HepG2 (cell line): ENCODE measurements at regions not wholly inside any gene's neighbourhood (a gene's known extent, or its start where the extent isn't known, plus 50 kb on each side); places are given as distances from the start of the nearest gene placed in this dataset.

Source experiments
- ATAC-seq: fragments of 200-7000 bp; cut with Tn5 transposase; 3 replicates; pipeline ENCODE4 v1.9.1; 2020; ENCODE audit warnings: mild to moderate bottlenecking, moderate library complexity
- BruUV-seq: library from RNA; stranded (reverse); fragments of 400-500 nt; replicated peaks from 2 replicates; lab custom pipeline; 2021; lab: Mats Ljungman, UMichigan
- CTCF ChIA-PET: fragments of 300-600 bp; formaldehyde crosslinking; extraction: SDS; loops from one replicate; lab custom pipeline; 2021; ENCODE audit warnings: low total read pairs, inconsistent platforms, low intra/inter-chr PET ratio; lab: Yijun Ruan, JAX
- POLR2A ChIA-PET: fragments of 350-600 bp; sonication (Branson Sonifier 250); formaldehyde crosslinking; loops from one replicate; lab custom pipeline; 2020; ENCODE audit warnings: antibody characterized with exemption, inconsistent platforms; lab: Yijun Ruan, JAX
- DNase-seq: peaks from one replicate; pipeline ENCODE4 v3.0.0-alpha.2; 2015; ENCODE audit warnings: low spot score
- FAIRE-seq: peaks from 3 replicates; lab custom pipeline; 2011; peaks lifted over from hg19 to GRCh38; lab: Jason Lieb, UNC
- H2AFZ ChIP-seq: one replicate; pipeline ENCODE4 v1.6.1; 2011; ENCODE audit warnings: low read length, inconsistent platforms
- H3K27ac ChIP-seq: fragments of 300-600 bp; 3 replicates; pipeline ENCODE4 v1.8.0; 2011; ENCODE audit warnings: mixed run types, mild to moderate bottlenecking, mixed read lengths, low read length, inconsistent platforms; ENCODE audit not compliant: insufficient read depth; ENCODE audit errors: extremely low read length
- H3K27me3 ChIP-seq, 2 experiments: fragments of 200-600 bp in 1 of 2; 2 replicates in 1 of 2; 3 replicates in 1 of 2; pipeline versions ENCODE4 v1.6.0 to v1.8.0; 2011; ENCODE audit warnings: low read length in 2 of 2, mild to moderate bottlenecking in 2 of 2, moderate library complexity in 2 of 2, inconsistent platforms in 1 of 2; ENCODE audit not compliant: insufficient read depth in 2 of 2, control insufficient read depth in 1 of 2
- H3K36me3 ChIP-seq, 2 experiments: fragments of 200-600 bp in 1 of 2; replicated peaks in 1 of 2; 2 replicates in 1 of 2; 3 replicates in 1 of 2; pipeline versions ENCODE4 v1.5.1 to v1.8.0; 2011; ENCODE audit warnings: low read length in 2 of 2, inconsistent platforms in 1 of 2; ENCODE audit not compliant: insufficient read depth in 2 of 2, control insufficient read depth in 1 of 2
- H3K4me1 ChIP-seq: 2 replicates; pipeline ENCODE4 v1.5.1; 2012; ENCODE audit warnings: low read length, inconsistent platforms; ENCODE audit not compliant: insufficient read depth
- H3K4me2 ChIP-seq: 2 replicates; pipeline ENCODE4 v1.6.0; 2011; ENCODE audit warnings: low read depth, low read length, inconsistent platforms
- H3K4me3 ChIP-seq, 3 experiments: fragments of 200-600 bp in 1 of 3; sonication (generic), shearing (Covaris generic) in 1 of 3; replicated peaks in 1 of 3; 2 replicates each; pipeline ENCODE4 v1.5.1; 2011 to 2016; ENCODE audit warnings: low read length in 3 of 3, inconsistent platforms in 2 of 3, low read depth in 2 of 3, mild to moderate bottlenecking in 2 of 3, control low read depth in 1 of 3, mixed read lengths in 1 of 3; ENCODE audit not compliant: insufficient read depth in 1 of 3
- H3K79me2 ChIP-seq: one replicate; pipeline ENCODE4 v1.6.1; 2011; ENCODE audit warnings: low read length, inconsistent platforms; ENCODE audit not compliant: insufficient read depth
- H3K9ac ChIP-seq: 2 replicates; pipeline ENCODE4 v1.6.0; 2011; ENCODE audit warnings: mild to moderate bottlenecking, low read depth, low read length, inconsistent platforms; ENCODE audit not compliant: insufficient read depth
- H3K9me3 ChIP-seq: 2 replicates; pipeline ENCODE4 v1.5.1; 2012; ENCODE audit warnings: mild to moderate bottlenecking, low read length
- H4K20me1 ChIP-seq: 2 replicates; pipeline ENCODE4 v1.6.0; 2011; ENCODE audit warnings: inconsistent platforms, mild to moderate bottlenecking, low read length, moderate library complexity; ENCODE audit not compliant: insufficient read depth
- ATF7-NPFF ChIP-seq: sonication (generic); formaldehyde crosslinking; IDR thresholded peaks from 2 replicates; pipeline ENCODE4 v1.8.1; 2023; ENCODE audit warnings: mild to moderate bottlenecking, low read depth, missing genetic modification reagents, moderate library complexity
- BRCA1 ChIP-seq: sonication (generic); formaldehyde crosslinking; IDR thresholded peaks from 2 replicates; pipeline ENCODE4 v1.4.0; 2020; ENCODE audit warnings: missing genetic modification reagents
- EED ChIP-seq: sonication (generic); formaldehyde crosslinking; IDR thresholded peaks from 2 replicates; pipeline ENCODE4 v1.5.0; 2020; ENCODE audit warnings: mild to moderate bottlenecking, missing genetic modification reagents
- HCFC1 ChIP-seq: fragments of 150-350 bp; IDR thresholded peaks from 2 replicates; pipeline ENCODE4 v1.6.1; 2014; ENCODE audit warnings: low read depth, low read length
- KMT2A ChIP-seq: sonication (generic); formaldehyde crosslinking; IDR thresholded peaks from 2 replicates; pipeline ENCODE4 v1.4.0; 2020; ENCODE audit warnings: missing genetic modification reagents
- MEIS2 ChIP-seq: sonication (generic); formaldehyde crosslinking; IDR thresholded peaks from 2 replicates; pipeline ENCODE4 v1.9.0; 2021; ENCODE audit warnings: mild to moderate bottlenecking, missing genetic modification reagents
- MTERF4 ChIP-seq: sonication (generic); formaldehyde crosslinking; IDR thresholded peaks from 2 replicates; pipeline ENCODE4 v1.8.0; 2023; ENCODE audit warnings: mild to moderate bottlenecking, missing genetic modification reagents
- NAIF1 ChIP-seq: sonication (generic); formaldehyde crosslinking; IDR thresholded peaks from 2 replicates; pipeline ENCODE4 v1.5.0; 2020; ENCODE audit warnings: mild to moderate bottlenecking, missing genetic modification reagents, borderline replicate concordance
- SETDB1 ChIP-seq: sonication (generic); formaldehyde crosslinking; IDR thresholded peaks from 2 replicates; pipeline ENCODE4 v1.5.1; 2020; ENCODE audit warnings: missing genetic modification reagents, mild to moderate bottlenecking, borderline replicate concordance
- ZBTB42 ChIP-seq: sonication (generic); formaldehyde crosslinking; IDR thresholded peaks from 2 replicates; pipeline ENCODE4 v1.5.0; 2020; ENCODE audit warnings: mild to moderate bottlenecking, missing genetic modification reagents
- ZNF10 ChIP-seq: sonication (generic); formaldehyde crosslinking; IDR thresholded peaks from 2 replicates; pipeline ENCODE4 v1.4.0; 2020; ENCODE audit warnings: mild to moderate bottlenecking, low read depth, missing genetic modification reagents, borderline replicate concordance
- ZNF878 ChIP-seq: sonication (generic); formaldehyde crosslinking; IDR thresholded peaks from 2 replicates; pipeline ENCODE4 v1.8.1; 2023; ENCODE audit warnings: mild to moderate bottlenecking, missing genetic modification reagents, moderate library complexity
- WGBS: methylation state at CpG from one replicate; pipeline ENCODE4 v1.1.6; 2017; ENCODE audit warnings: low lambda C conversion rate; 5-methylcytosine and 5-hydroxymethylcytosine counted together
- in situ Hi-C: cut with HindIII; loops from 2 replicates; pipeline ENCODE4 v1.10.0; 2017; ENCODE audit warnings: low pct_unique_long_range_greater_than_20kb; ENCODE audit not compliant: extremely low pct_ligation_motif_present
- intact Hi-C: fragments of 100-400 bp; cut with micrococcal nuclease; formaldehyde crosslinking; loops from one replicate; pipeline ENCODE4 v1.10.0; 2022; ENCODE audit not compliant: unreplicated experiment
- TF ChIP-seq, protein P1 (sequence below): IDR thresholded peaks from 2 replicates; pipeline ENCODE4 v1.6.1; 2012; ENCODE audit warnings: low read length, improper control_type of control experiment

DNA sequence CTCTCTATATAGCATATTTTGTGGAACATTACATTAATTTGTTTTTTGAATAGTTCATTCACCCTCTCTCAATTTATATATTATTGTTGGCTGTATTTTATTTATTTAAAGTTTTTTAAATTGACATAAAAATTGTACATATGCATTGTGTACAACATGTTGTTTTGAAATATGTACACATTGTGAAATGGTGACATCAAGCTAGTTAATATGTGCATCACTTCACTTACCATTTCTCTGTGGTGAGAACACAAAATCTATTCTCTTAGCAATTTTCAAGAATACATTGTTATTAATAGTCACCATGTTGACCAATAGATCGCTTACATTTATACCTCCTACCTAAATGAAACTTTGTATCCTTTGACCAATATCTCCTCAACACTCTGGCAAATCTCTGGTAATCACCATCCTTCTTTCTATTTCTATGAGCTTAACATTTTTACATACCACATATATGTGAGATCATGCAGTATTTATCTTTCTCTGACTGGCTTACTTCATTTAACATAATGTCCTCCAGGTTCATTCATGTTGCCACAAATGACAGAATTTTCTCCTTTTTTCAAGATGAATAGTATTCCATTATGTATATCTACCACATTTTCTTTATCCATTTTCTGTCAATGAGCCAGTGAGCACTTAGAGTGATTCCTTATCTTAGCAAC is 180.9 kb upstream of the DEPDC1 start:
- no TSS peak for BruUV-seq
- ATAC-seq = no peak
- H3K9ac ChIP-seq = no peak overlapping the region
- H3K9me3 ChIP-seq = peaks cover 47% of the 10 kb centered on the region
- H3K4me2 ChIP-seq = no peak overlapping the region
- POLR2A ChIA-PET = no interaction called here
- 0% methylated on average over 1 of the region's 1 CpG for WGBS
- no peak for DNase-seq
- no peaks in the 10 kb centered on the region for H4K20me1 ChIP-seq
- no peaks in the 10 kb centered on the region for H3K79me2 ChIP-seq
- H3K4me1 ChIP-seq = no peaks in the 10 kb centered on the region
- in situ Hi-C loops = no loop called here
- FAIRE-seq = no peak
- no peak overlapping the region for H2AFZ ChIP-seq
- intact Hi-C loops = no loop called here
- no peak for TF ChIP-seq KMT2A (CRISPR knock-in tag)
- TF ChIP-seq ZNF10 = no peak
- TF ChIP-seq ZNF878 (CRISPR knock-in tag) = no peak
- TF ChIP-seq HCFC1 = no peak
- no peak for TF ChIP-seq EED
- no peaks in the 10 kb centered on the region for H3K36me3 ChIP-seq
- H3K4me3 ChIP-seq = no peak overlapping the region
- no peak overlapping the region for H3K27ac ChIP-seq
- no peaks in the 10 kb centered on the region for H3K27me3 ChIP-seq
- CTCF ChIA-PET = no interaction called here

- no peak overlapping the region for H3K9ac ChIP-seq
- intact Hi-C loops = no loop called here
- H3K9me3 ChIP-seq = peaks cover 88% of the 10 kb centered on the region
- no TSS peak for BruUV-seq
- no peaks in the 10 kb centered on the region for H3K36me3 ChIP-seq
- no peak overlapping the region for H2AFZ ChIP-seq
- H3K4me2 ChIP-seq = no peak overlapping the region
- no peak overlapping the region for H3K27ac ChIP-seq
- H3K27me3 ChIP-seq = no peaks in the 10 kb centered on the region
- CTCF ChIA-PET = no interaction called here
- no peaks in the 10 kb centered on the region for H3K79me2 ChIP-seq
- no peak for TF ChIP-seq BRCA1 (CRISPR knock-in tag)
- TF ChIP-seq MTERF4 (CRISPR knock-in tag) = no peak
- TF ChIP-seq ZBTB42 (CRISPR knock-in tag) = no peak
- no peak for TF ChIP-seq SETDB1 (CRISPR knock-in tag)
- TF ChIP-seq NAIF1 = no peak
- TF ChIP-seq MEIS2 (CRISPR knock-in tag) = no peak
- no peak for TF ChIP-seq ATF7-NPFF (CRISPR knock-in tag)
- TF ChIP-seq, protein P1, sequence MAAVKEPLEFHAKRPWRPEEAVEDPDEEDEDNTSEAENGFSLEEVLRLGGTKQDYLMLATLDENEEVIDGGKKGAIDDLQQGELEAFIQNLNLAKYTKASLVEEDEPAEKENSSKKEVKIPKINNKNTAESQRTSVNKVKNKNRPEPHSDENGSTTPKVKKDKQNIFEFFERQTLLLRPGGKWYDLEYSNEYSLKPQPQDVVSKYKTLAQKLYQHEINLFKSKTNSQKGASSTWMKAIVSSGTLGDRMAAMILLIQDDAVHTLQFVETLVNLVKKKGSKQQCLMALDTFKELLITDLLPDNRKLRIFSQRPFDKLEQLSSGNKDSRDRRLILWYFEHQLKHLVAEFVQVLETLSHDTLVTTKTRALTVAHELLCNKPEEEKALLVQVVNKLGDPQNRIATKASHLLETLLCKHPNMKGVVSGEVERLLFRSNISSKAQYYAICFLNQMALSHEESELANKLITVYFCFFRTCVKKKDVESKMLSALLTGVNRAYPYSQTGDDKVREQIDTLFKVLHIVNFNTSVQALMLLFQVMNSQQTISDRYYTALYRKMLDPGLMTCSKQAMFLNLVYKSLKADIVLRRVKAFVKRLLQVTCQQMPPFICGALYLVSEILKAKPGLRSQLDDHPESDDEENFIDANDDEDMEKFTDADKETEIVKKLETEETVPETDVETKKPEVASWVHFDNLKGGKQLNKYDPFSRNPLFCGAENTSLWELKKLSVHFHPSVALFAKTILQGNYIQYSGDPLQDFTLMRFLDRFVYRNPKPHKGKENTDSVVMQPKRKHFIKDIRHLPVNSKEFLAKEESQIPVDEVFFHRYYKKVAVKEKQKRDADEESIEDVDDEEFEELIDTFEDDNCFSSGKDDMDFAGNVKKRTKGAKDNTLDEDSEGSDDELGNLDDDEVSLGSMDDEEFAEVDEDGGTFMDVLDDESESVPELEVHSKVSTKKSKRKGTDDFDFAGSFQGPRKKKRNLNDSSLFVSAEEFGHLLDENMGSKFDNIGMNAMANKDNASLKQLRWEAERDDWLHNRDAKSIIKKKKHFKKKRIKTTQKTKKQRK = no peak
- no peak for ATAC-seq
- no peak overlapping the region for H3K4me3 ChIP-seq
- 3% methylated on average over 3 of the region's 3 CpGs for WGBS
- no peaks in the 10 kb centered on the region for H4K20me1 ChIP-seq
- no peaks in the 10 kb centered on the region for H3K4me1 ChIP-seq
- DNase-seq = no peak
- FAIRE-seq = no peak
- POLR2A ChIA-PET = no interaction called here
- in situ Hi-C loops = no loop called here
Measured at GRCh38 chr1:68696221-68696620, 199.3 kb upstream of the DEPDC1 start.
